ENCODE measurements at regions not wholly inside any gene's neighbourhood (a gene's known extent, or its start where the extent isn't known, plus 50 kb on each side); places are given as distances from the start of the nearest gene placed in this dataset.

GRCh38 chrX:39205467-39205866 lies 404.2 kb downstream of the MID1IP1 start:
- Histone ChIP-seq H3K4me3 (ENCODE audit: insufficient read depth, low read depth, low read length) (no peak overlapping the region), H3K27me3 (ENCODE audit: control insufficient read depth, insufficient read depth, low read length) (no peaks in the 10 kb centered on the region), H3K36me3 (replicated peaks; ENCODE audit: control insufficient read depth, insufficient read depth, low read length) (no peaks in the 10 kb centered on the region)
- DNase-seq, result no peak

- Histone ChIP-seq H3K27me3 (ENCODE audit: control insufficient read depth, insufficient read depth, low read length) (no peaks in the 10 kb centered on the region), H3K4me3 (ENCODE audit: insufficient read depth, low read depth, low read length) (no peak overlapping the region), H3K36me3 (replicated peaks; ENCODE audit: control insufficient read depth, insufficient read depth, low read length) (no peaks in the 10 kb centered on the region)
- no peak for DNase-seq
These were observed 405.3 kb downstream of the MID1IP1 start for GRCh38 chrX:39206399-39207145.

GRCh38 chrX:39211501-39211900 lies 410.2 kb downstream of the MID1IP1 start:
- H3K27me3 ChIP-seq (ENCODE audit: control insufficient read depth, insufficient read depth, low read length), result no peaks in the 10 kb centered on the region
- H3K36me3 ChIP-seq (replicated peaks; ENCODE audit: control insufficient read depth, insufficient read depth, low read length), result no peaks in the 10 kb centered on the region
- H3K4me3 ChIP-seq (ENCODE audit: insufficient read depth, low read depth, low read length), result no peak overlapping the region
- no peak for DNase-seq

- no peaks in the 10 kb centered on the region for H3K27me3 ChIP-seq (ENCODE audit: control insufficient read depth, insufficient read depth, low read length)
- H3K36me3 ChIP-seq (replicated peaks; ENCODE audit: control insufficient read depth, insufficient read depth, low read length), result no peaks in the 10 kb centered on the region
- no peak for DNase-seq
- no peak overlapping the region for H3K4me3 ChIP-seq (ENCODE audit: insufficient read depth, low read depth, low read length)
These were observed 411.2 kb downstream of the MID1IP1 start for GRCh38 chrX:39212456-39212855.

- DNase-seq, result no peak
- Histone ChIP-seq H3K27me3 (ENCODE audit: control insufficient read depth, insufficient read depth, low read length) (no peaks in the 10 kb centered on the region), H3K4me3 (ENCODE audit: insufficient read depth, low read depth, low read length) (no peak overlapping the region), H3K36me3 (replicated peaks; ENCODE audit: control insufficient read depth, insufficient read depth, low read length) (no peaks in the 10 kb centered on the region)
These were observed 413.3 kb downstream of the MID1IP1 start for GRCh38 chrX:39214387-39215126.

DNA sequence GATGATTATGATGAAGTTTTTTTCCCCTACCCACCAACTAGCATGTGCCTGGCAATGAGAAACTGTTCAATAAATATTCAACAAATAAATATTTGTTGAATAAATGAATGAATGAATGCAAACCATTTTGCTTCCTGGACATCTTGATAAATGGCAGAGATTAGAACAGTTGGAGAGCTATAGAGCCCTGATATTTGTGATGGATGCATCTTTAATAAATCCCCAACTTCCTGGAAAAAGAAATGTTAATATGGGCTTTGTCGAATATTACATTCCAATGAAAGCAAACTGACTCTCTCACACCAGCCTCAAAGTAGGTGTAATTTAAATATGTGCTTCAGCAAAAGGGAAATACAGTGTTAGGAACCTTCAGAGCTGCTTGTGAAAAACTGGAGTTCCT lies 419.7 kb downstream of the MID1IP1 start:
- no peak for DNase-seq

DNA sequence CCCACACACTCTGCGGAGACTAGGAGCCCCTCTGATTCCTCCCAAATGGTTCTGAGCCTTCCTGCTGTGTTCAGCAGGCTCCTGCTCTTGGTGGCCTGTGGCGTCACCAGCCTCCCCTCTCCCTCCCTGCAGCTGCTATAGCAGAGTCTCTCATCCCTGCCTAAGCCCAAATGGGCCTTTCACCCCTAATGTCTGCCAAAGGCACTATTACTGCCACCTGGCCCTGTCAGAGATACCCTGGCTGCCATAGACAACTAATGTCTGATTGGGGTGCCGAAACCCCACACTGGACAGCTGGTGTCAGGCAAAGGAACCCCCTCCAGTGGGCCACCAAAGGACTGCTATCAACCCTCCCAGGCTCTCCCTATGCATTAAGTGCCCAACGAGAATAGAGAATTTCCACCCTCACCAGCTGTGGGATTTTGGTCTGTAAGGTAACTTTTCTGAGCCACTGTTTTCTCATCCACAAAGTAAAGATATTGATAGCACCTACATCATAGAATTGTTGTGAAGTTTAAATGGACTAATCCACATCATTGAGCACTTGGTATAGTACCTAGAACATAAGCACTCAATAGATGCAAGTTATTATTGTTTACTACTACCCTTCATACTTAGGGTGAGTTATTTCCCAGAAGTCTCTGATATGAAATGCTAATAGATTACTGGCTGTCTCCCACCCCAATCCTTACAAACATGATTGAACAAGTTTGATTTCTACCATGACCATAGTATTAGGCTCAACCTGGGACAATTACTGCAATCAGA lies 421.3 kb downstream of the MID1IP1 start:
- Histone ChIP-seq H3K27me3 (ENCODE audit: control insufficient read depth, insufficient read depth, low read length) (no peaks in the 10 kb centered on the region), H3K4me3 (ENCODE audit: insufficient read depth, low read depth, low read length) (no peak overlapping the region), H3K36me3 (replicated peaks; ENCODE audit: control insufficient read depth, insufficient read depth, low read length) (no peaks in the 10 kb centered on the region)
- no peak for DNase-seq

More for the DNA sequence above, 419.7 kb downstream of the MID1IP1 start:
- H3K27me3 ChIP-seq (ENCODE audit: control insufficient read depth, insufficient read depth, low read length), result no peaks in the 10 kb centered on the region
- H3K36me3 ChIP-seq (replicated peaks; ENCODE audit: control insufficient read depth, insufficient read depth, low read length), result no peaks in the 10 kb centered on the region
- H3K4me3 ChIP-seq (ENCODE audit: insufficient read depth, low read depth, low read length), result no peak overlapping the region

DNA sequence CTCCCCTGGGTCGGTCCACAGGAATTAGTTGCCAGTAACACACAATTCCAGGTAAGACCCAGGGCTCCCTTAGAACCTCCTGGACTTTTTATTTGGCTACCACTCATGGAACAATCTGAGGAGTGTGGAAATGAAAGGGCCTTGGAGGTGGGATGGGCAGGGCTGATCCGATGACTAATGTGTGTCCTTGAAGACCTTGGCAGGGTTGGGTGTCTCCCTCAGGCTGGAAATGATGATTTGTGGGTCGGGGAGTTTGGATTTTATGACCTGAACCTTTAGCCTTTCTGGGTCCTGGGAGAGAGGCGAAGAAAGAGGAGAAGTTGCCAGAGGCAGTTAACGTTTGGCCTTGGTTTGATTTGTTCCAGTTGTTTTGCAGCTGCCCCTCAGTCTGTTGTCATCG lies 425.0 kb downstream of the MID1IP1 start:
- no peak overlapping the region for H3K4me3 ChIP-seq (ENCODE audit: insufficient read depth, low read depth, low read length)
- DNase-seq, result no peak
- H3K36me3 ChIP-seq (replicated peaks; ENCODE audit: control insufficient read depth, insufficient read depth, low read length), result no peaks in the 10 kb centered on the region
- no peaks in the 10 kb centered on the region for H3K27me3 ChIP-seq (ENCODE audit: control insufficient read depth, insufficient read depth, low read length)

- no peak for DNase-seq
- Histone ChIP-seq H3K4me3 (ENCODE audit: insufficient read depth, low read depth, low read length) (no peak overlapping the region), H3K27me3 (ENCODE audit: control insufficient read depth, insufficient read depth, low read length) (no peaks in the 10 kb centered on the region), H3K36me3 (replicated peaks; ENCODE audit: control insufficient read depth, insufficient read depth, low read length) (no peaks in the 10 kb centered on the region)
These were observed 426.1 kb downstream of the MID1IP1 start for GRCh38 chrX:39227371-39227770.

DNA sequence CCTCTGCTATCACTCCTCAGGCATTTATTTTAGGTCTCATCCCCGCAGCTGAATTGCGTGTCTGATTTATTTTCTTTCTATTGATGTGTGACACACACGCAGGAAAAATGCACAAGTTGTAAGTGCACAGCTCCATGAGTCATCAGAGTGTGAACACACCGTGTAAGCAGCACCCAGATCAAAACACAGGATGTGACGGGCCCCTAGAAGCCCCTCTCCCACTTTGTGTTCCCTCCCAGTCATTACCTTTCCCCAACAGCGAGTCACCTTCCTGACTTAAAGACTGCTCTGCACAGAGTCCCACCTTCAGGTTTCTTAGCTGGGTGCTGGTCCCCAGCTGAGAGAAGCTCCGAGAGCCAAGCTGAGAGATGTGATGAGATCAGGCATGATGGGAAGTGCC lies 436.7 kb downstream of the MID1IP1 start:
- Histone ChIP-seq H3K27me3 (ENCODE audit: control insufficient read depth, insufficient read depth, low read length) (no peaks in the 10 kb centered on the region), H3K36me3 (replicated peaks; ENCODE audit: control insufficient read depth, insufficient read depth, low read length) (no peaks in the 10 kb centered on the region), H3K4me3 (ENCODE audit: insufficient read depth, low read depth, low read length) (no peak overlapping the region)
- no peak for DNase-seq

- Histone ChIP-seq H3K36me3 (replicated peaks; ENCODE audit: control insufficient read depth, insufficient read depth, low read length) (no peaks in the 10 kb centered on the region), H3K4me3 (ENCODE audit: insufficient read depth, low read depth, low read length) (no peak overlapping the region), H3K27me3 (ENCODE audit: control insufficient read depth, insufficient read depth, low read length) (no peaks in the 10 kb centered on the region)
- peak; percentile 31 for DNase-seq
These were observed 440.9 kb downstream of the MID1IP1 start for GRCh38 chrX:39242187-39242586.

- no peak for DNase-seq
These were observed 442.9 kb downstream of the MID1IP1 start for GRCh38 chrX:39244147-39244546.

DNA sequence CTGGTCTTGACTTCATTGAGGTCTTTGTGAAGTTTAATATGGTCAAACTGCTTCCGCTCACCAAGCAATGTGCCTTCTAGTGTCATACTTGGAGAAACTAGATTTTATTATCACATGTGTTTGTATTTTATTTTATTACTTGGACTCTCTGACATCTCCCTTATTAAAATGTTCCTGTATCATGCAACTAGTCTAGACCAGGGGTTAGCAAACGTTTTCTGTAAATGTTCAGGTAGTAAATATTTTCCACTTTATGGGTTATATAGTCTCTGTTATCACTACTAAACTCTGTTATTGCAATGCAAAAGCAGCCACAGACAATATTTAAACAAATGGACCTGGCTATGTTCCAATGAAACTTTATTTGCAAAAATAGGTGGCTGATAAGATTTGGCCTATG lies 443.8 kb downstream of the MID1IP1 start:
- Histone ChIP-seq H3K27me3 (ENCODE audit: control insufficient read depth, insufficient read depth, low read length) (no peaks in the 10 kb centered on the region), H3K36me3 (replicated peaks; ENCODE audit: control insufficient read depth, insufficient read depth, low read length) (no peaks in the 10 kb centered on the region), H3K4me3 (ENCODE audit: insufficient read depth, low read depth, low read length) (no peak overlapping the region)
- DNase-seq, result no peak

More at GRCh38 chrX:39244147-39244546, 442.9 kb downstream of the MID1IP1 start:
- Histone ChIP-seq H3K27me3 (ENCODE audit: control insufficient read depth, insufficient read depth, low read length) (no peaks in the 10 kb centered on the region), H3K4me3 (ENCODE audit: insufficient read depth, low read depth, low read length) (no peak overlapping the region), H3K36me3 (replicated peaks; ENCODE audit: control insufficient read depth, insufficient read depth, low read length) (no peaks in the 10 kb centered on the region)

- DNase-seq, result no peak
- H3K4me3 ChIP-seq (ENCODE audit: insufficient read depth, low read depth, low read length), result no peak overlapping the region
- no peaks in the 10 kb centered on the region for H3K36me3 ChIP-seq (replicated peaks; ENCODE audit: control insufficient read depth, insufficient read depth, low read length)
- no peaks in the 10 kb centered on the region for H3K27me3 ChIP-seq (ENCODE audit: control insufficient read depth, insufficient read depth, low read length)
These were observed 446.3 kb downstream of the MID1IP1 start for GRCh38 chrX:39247536-39247935.

GRCh38 chrX:39248330-39248729 lies 447.1 kb downstream of the MID1IP1 start:
- no peak for DNase-seq
- Histone ChIP-seq H3K36me3 (replicated peaks; ENCODE audit: control insufficient read depth, insufficient read depth, low read length) (no peaks in the 10 kb centered on the region), H3K27me3 (ENCODE audit: control insufficient read depth, insufficient read depth, low read length) (no peaks in the 10 kb centered on the region), H3K4me3 (ENCODE audit: insufficient read depth, low read depth, low read length) (no peak overlapping the region)

All from H7 (cell line).